GM19455 (cell line): ENCODE measurements at regions not wholly inside any gene's neighbourhood (a gene's known extent, or its start where the extent isn't known, plus 50 kb on each side); places are given as distances from the start of the nearest gene placed in this dataset.

Experiments
- ATAC-seq: cut with Tn5 transposase; IDR thresholded peaks from one replicate; pipeline ENCODE4 v1.9.1; 2021; ENCODE audit not compliant: unreplicated experiment

DNA sequence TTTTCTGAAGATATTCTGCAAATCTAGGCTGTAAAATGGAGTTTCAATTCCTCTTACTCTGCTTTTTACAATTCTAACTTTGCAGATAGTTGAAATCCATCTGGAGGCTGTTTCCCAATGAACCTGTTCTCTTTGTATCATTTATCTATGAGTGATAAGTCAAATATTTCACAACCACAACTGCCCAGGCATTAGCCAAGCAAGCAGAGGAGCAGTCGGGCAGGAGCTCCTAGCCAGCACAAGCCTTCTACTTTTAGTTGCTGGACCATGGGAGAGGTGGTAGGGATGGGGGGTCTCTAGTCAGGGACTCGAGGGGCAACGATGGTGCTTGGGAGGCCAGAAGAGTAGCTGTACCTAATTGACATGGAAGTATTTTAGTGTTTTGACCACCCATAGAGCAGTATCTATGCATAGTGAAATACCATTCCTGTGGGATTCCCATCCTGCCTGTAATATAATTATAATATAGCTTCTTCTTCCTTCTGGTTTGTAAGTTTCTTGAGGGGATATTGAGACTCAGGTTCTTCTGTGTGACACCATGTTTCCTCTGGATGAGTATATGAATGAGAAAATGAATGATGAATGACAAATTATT lies 353.5 kb upstream of the IL12A start:
- no peak for ATAC-seq

DNA sequence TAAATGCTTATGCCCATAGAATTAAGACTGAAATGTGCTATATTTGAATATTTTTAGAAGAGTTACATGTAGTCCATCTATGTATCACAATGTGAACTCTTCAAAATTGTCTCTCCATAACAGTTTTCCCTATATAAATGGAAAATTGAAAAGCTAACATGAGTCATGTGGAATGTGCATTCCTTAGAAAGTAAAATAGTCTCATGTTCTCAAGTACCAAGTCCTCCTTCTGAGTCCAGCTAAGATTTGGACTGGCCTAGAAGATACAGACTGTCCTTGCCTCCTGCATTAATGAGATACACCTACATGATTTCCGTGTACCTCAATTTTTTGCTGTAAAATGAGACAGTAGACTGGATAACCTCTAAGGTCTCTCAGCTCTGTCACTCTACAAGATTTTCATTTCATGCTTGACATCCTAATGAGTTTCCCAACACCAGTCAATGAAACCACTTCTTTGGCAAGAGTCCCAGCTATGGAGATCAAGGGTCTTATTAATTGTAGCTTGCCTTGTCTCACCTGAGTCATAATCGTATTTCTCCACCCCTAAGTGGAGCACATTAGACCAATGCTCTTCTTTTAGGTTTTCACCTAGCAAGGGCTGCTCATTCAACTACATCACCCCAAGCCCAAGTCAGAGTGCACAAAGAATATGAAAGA lies 350.6 kb upstream of the IL12A start:
- ATAC-seq: no peak

DNA sequence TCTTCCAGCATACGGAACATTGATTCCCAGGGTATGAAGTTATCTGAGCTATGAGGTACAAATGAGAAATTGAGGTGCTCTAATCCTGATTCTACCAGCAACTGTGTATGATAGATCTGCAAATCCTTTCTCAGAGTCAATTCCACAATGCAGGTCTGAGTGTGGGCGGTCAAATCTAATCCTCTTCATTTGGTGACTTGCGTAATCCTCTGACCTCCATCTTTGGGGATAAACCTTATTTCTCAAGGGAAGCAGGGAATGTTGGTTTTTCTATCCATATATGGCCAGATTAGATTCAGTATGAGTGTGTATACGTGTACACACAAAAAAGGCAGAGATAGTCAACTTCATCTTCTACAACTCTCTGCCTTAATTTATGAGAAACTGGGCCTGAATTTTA lies 348.4 kb upstream of the IL12A start:
- no peak for ATAC-seq

DNA sequence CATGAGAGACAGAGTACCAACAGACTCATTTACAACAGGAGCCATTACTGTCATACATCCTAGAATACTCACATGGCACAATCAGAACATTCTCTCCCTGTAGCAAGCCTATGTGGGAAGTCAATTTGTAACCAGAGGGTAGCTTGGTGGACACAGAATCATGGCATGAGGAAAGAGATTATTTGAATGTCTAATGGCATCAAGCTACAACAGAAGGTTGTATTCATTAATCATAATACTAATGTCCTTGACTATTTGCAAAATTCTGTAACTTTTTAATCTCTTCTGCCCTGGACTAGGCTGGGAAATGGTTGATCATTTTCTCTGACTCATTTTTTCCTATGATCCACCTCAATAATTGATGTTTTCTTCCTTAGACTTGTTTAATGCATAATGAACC lies 345.2 kb upstream of the IL12A start:
- no peak for ATAC-seq

DNA sequence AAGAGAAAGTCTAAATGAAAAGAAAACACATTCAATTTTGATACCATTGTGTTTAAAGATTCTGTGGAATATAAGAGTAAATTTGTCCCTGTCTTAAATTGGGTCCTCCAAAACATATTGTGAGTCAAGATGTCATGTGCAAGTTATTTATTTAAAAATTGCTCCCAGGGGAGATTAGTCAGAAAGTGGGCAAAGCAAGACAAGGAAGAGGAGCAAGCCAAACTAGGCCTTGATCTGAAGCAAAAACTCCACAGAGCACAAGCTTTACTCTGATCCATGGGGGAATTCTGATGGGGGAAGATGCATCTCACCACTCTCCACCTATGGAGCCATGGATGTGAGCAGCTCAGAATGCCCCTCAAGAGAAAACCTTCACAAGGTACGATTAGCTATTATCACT lies 342.8 kb upstream of the IL12A start:
- ATAC-seq: no peak

DNA sequence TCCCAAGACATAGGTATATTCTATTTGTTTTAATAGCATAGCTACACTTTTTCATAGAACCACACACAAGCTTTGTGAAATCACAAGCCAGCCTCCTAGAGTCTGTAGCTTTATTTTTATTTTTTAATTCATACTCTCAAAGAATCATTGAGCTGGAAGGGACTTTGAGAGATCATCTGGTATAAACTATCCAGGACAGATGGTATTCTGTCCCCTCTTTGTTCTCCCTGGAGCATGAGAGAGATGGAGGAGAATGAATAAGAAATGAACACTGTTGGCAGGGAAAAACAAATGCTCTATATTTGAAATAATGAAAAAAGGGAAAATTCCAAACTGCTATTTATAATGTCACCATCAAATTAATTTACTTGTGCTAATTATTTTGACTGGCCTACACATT lies 338.7 kb upstream of the IL12A start:
- ATAC-seq: no peak

DNA sequence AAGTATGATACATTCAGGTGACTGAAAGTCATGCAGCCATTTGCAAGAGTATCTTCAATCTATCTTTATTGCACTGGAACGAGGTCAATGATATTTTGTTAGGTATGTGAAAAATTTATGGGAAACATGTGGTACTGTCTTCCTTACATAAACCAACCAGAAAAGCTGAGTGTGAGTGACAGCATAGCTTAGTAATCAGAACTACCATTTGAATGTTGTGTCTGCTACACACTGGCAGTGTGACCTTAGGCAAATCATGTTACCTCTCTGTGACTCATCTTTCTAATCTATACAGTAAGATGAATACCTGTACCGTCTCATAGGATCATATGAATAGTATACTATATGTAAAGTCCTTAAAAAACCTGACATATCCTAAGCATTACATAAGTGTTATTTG lies 337.9 kb upstream of the IL12A start:
- ATAC-seq: no peak

DNA sequence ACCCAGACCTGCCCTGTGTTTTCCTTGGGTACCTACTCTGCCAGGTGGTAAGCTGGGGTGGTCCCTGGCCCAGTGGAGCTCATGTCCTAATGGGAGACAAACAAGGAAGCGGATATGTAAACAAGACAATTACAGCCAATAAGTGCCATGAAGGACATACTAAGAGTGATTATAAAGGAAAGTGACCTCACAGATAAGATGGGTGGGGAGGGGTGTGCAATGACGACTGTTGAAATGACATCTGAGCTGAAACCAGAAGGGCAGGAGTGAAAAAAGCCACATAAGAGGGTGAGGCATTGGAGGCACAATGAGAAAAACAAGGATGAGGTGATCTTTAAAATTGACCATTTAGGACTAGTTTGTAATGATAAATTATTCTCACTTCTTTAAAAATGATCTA lies 336.2 kb upstream of the IL12A start:
- ATAC-seq: no peak

DNA sequence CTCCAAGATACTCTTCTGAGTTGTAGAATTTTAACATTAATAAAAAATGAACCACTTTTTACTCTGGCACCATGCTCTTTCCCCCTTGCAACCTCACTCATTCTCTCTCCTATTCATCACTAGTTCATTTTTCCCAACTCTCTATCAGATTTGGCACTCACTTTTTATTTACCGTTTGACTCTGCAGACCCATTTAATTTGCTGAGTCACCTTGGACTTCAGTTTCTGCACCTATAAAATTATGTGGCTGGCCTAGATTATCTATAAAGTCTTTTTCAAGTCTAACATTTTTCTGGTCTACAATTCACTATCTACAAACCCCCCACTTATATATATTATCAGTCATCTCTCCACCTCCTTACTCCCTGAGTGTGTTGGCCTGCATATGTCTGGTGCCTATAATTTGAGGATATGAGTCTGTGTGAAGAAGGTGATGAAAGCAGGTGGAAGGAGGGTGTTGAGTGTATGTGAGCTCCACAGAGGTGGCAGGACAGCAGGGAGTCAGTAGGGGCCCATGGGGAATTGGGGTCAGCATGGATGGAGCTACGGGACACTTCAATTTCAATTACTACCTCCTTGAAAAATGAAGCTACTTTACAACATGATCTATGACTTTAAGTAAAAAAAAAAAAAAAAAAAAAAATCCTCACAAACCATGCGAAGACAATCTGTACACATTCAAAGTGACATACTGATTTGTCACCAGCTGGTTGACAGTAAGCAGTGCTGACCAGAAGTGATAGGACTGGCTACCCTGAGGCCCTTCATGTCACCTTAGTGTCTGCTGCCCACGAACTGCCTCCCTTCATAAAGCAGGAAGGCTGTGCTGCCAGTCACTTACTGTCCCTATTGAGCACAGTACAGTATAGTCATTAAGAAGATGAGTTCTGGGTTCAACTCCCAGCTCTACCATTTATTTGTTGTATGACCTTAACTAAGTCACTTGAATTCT lies 334.2 kb upstream of the IL12A start:
- ATAC-seq: no peak

DNA sequence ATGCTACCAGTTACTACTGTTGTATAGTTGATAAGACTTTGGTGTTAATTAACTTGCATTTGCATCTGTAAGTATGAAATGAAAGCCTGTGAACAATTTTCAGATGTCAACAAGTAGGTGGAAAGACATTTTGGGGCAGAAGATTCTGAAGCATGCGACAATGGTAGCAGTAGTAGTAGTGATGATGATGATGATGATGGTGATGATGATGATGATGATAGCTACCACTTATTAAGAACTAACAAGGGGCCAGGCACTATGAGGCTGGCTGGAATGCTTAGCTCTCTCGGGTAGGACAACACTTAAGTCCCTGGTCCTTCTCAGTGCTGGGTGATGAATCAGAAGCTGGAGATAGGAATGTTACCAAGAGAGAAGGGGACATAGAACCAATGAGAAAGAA lies 333.4 kb upstream of the IL12A start:
- ATAC-seq: no peak

DNA sequence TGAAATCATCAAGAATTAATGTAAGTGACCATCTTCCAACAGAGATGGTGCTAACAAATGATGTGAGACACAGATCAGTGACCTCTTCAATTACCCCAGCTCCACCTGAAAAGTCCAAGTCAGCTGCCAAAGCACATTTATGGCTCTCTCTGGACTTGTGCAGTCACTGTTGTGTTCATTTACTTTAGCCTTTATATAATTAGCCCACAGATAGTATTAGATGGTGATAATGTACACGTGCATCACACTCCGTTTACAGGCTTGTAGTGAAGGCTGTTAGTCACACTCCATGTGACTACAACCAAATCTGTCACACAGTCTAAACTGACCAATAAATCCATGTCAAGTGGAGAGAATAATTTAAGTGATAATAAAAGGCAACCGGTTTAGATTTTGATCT lies 331.5 kb upstream of the IL12A start:
- ATAC-seq: no peak

DNA sequence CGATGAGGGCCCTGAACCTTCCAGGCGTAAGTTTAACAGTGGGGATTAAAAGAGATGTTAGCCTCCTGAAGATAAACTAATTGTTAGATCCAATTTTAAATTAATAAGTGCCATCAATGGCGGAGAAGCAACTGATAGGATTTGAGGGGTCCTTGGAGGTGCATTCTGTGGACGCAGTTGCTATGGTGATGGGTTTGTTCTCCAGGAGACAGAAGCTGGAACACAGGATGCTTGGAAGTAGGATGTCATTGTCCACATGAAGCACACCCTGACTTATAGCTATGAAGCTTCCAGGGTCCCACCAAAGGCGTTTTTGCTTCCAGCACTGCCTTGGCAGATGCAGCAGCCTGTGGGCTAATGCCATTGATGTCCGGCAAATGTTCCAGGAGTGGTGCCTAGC lies 331.0 kb upstream of the IL12A start:
- ATAC-seq: no peak

DNA sequence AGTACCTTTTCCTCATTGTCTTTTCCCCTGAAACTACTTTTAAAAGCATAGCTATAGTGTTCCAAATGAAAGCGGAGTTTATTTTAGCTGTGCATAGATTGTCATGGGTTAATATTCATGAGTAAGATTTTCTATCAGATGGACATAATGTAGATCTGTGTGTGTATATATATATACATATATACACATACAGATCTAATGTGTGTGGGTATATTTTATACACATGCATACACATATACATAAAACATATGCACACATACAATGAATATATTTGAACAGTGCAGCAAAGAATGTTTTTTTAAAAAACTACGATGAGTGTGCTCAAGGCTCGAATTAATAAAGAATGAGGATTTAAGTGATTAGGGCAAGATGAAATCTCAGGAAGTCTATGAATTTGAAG lies 328.3 kb upstream of the IL12A start:
- ATAC-seq: no peak

DNA sequence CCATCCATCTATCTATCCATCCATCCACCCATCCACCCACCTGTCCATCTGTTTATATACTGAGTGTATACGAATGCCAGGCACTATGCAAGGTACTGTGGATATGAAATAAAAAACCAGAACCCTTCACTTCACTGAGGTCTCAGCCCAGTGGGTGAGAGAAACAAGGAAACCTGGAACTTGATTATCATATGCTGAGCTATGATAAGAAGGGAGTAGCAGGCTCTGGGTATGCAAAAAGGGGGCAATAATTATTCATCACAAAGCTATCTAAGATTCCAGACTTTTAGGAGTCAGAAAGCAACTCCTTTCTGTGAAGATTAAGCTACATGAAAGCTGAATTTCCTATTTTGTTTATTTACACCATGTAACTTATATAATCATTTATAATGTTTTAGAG lies 327.7 kb upstream of the IL12A start:
- ATAC-seq: no peak

DNA sequence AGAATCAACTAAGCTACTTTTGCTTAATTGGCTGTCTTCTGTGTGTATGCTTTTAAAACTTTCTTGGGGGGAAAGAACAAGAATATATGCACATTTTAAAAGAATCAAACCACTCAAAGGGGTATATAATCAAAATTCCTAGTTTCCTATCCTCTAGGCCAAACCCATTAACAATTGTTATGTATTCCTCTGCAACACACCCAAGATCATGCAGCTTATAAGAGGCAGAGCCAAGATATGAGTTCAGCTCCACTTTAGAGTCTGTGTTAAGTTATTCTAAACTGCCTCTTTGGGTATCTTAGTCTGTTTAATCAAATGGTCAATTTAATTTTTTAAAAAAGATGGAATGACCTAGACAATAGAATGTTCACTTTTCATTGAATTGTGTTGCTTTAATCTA lies 326.1 kb upstream of the IL12A start:
- ATAC-seq: no peak

DNA sequence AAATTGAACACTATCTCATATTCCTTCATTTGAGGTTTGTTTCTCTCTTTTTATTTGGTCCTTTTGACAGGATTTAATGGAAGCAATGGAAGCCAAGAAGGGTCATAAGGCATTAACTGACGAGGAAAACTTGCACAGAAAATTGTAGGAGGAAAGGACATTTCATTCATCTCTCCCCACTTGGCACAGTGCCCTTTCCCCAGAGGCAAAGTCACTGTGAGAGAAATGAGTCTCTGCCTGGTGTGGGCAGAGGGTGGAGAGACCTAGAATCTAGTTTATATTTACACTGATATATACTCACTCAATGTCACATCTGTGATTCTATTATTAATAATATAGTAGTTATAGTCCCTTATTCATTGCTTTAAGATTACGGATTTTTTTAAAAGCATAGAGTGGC lies 324.6 kb upstream of the IL12A start:
- no peak for ATAC-seq

DNA sequence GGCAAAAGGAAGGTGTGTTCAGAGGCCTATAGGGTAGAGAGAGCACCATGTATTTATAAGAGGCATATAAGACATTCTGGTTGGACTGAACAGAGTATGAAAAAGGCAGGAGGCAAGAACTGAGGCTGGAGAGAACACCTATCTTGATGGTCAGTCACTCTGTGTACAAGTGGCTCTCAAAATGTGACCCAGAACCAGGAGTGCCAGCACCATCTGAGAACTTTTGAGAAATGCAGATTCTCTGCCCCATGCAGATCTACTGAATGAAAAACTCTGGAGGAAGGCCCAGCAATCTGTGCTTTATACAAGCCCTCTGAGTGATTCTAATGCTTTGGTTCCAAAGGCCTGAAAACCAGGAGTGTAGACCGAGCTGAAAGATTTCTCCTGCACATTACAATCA lies 324.0 kb upstream of the IL12A start:
- no peak for ATAC-seq

DNA sequence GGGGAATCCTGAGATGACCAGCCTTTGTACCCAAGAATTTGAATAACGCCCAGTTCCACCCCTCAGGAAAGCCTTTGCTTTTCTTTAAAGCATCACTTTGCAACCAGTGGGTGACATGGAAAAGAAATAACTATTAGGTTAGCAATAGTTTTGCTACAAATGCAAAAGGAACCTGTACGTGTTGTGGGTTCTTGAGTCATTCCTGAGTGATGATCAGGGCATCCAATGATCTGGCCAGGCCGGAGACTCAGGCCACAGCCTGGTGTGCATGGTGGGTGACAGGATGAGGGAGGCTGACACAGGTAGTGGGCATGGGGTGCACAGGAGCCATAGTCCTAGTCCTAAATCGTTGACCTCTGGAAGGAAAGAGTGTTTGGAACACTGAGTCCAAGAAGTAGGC lies 321.4 kb upstream of the IL12A start:
- ATAC-seq: no peak

DNA sequence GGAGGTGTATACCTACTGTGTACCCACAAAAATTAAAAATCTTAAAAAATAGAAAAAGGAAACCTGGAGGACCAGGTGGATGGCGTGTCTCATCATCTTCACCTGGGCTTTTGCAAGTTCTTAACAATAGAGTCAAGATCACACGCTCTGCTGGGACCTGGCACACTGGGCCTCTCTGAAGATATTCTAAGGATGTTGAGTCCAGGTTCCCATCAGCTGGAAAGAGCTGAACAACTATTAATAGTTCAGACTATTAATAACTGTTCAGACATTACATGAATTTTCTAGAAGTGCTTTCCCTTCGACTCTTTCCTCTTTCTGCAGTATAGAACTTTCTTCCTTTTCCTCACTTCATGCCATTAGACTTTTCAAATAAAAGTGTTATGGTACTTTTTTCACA lies 320.2 kb upstream of the IL12A start:
- no peak for ATAC-seq

DNA sequence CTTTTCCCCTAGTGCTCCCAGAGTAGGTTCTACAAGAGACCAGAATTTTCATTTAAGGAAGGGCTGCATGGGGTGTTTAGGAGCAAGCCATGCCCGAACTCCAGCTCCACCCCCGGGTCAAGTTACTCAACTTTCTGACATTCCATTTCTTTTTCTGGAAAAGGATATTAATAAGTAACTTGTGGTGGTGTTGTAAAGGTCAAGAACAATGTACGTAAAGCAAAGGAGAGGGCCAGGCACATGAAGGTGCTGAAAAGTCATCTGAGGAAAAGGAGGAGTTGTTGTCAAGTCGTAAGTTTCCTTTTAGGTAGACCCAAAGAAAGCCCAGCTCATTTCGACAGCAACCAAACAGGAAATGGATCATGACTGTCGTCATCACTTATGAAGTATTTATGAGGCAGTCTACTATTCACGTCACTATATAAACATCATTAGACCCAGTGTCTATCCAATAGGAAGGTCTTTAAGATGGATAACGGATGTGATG lies 319.6 kb upstream of the IL12A start:
- ATAC-seq: no peak

DNA sequence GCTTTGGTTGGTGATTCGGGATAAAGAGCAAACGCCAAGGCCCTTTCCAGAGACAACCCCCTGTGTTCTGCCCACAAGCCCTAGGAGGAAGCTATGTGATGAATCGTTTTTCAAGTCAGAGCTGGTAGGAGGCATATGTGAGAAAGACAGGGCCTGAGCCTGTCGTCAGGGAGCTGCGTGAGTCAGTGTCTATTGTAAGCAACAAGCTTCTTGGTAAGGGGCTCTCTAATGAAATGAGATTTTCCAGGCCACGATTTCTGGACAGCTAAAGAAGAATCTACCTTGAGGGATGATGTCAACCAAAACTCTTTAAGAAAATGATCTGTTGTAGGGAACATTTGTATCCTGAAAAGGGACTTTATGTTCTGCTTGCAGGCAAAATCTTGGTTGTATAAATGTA lies 318.9 kb upstream of the IL12A start:
- ATAC-seq: no peak
